GM18870 (cell line): ENCODE measurements at regions not wholly inside any gene's neighbourhood (a gene's known extent, or its start where the extent isn't known, plus 50 kb on each side); places are given as distances from the start of the nearest gene placed in this dataset.

ENCODE experiments used
- ATAC-seq: cut with Tn5 transposase; IDR thresholded peaks from one replicate; pipeline ENCODE4 v1.9.1; 2021; ENCODE audit warnings: moderate library complexity; ENCODE audit not compliant: unreplicated experiment

- no peak for ATAC-seq
Observed at GRCh38 chr10:107230887-107231286, 66.4 kb upstream of the SORCS1 start.

DNA sequence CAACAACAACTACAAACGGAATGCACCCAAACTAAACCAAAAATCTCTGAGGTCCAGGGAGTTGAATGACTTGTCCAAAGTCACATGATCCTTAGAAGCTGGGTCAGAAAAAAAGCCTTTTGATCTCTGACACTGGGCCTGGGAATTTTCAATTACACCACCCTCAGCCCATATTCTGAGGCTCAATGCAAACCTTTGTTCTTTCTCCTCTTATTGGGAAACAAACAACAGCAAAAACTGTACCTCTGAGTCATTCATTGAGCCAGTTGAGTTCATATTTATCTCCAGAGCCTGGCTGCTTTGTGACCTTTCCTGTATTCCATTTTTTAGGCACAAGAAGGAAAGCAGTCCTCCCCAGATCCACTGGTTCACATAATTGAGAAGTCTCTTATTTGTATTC, 51.2 kb upstream of the SORCS1 start:
- ATAC-seq: no peak
